ENCODE measurements at regions not wholly inside any gene's neighbourhood (a gene's known extent, or its start where the extent isn't known, plus 50 kb on each side); places are given as distances from the start of the nearest gene placed in this dataset.

- Histone ChIP-seq H3K9me3 (ENCODE audit: control insufficient read depth, insufficient read depth, low read depth, low read length) (no peaks in the 10 kb centered on the region), H3K79me2 (ENCODE audit: control insufficient read depth, insufficient read depth, low read length) (no peaks in the 10 kb centered on the region), H3K36me3 (ENCODE audit: control insufficient read depth, insufficient read depth, low read length) (no peaks in the 10 kb centered on the region), H3K4me3 (replicated peaks in 1 of 4; ENCODE audit: control extremely low read depth in 1 of 4, insufficient read depth in 1 of 4, low read depth in 3 of 4, low read length in 4 of 4) (no peak overlapping the region), H3K27me3 (ENCODE audit: control insufficient read depth, insufficient read depth, low read length) (no peaks in the 10 kb centered on the region), H3K4me2 (ENCODE audit: extremely low read depth, insufficient read depth, low read length) (no peak overlapping the region), H3K9ac (ENCODE audit: insufficient read depth, low read length) (no peak overlapping the region), H3K27ac (ENCODE audit: insufficient read depth, low read length) (no peak overlapping the region), H3K4me1 (ENCODE audit: control insufficient read depth, extremely low read depth, insufficient read depth, low read length) (no peaks in the 10 kb centered on the region), H4K20me1 (ENCODE audit: control insufficient read depth, extremely low read depth, insufficient read depth, low read length) (no peaks in the 10 kb centered on the region), H2AFZ (ENCODE audit: low read length) (no peak overlapping the region)
- TF ChIP-seq EZH2 (IDR thresholded peaks at IDR 0.05; ENCODE audit: low read length, missing control alignments) (no peak), CTCF (conservative IDR thresholded peaks at IDR 0.05 in 1 of 2, IDR thresholded peaks at IDR 0.05 in 1 of 2; ENCODE audit: low read depth in 1 of 2, low read length in 2 of 2) (no peak)
- no peak for DNase-seq (ENCODE audit: low read depth in 2 of 2)
Measured at GRCh38 chr7:25408012-25408687, 179.9 kb upstream of the NPVF start.

- no peak overlapping the region for H3K4me3 ChIP-seq (replicated peaks in 1 of 4; ENCODE audit: control extremely low read depth in 1 of 4, insufficient read depth in 1 of 4, low read depth in 3 of 4, low read length in 4 of 4)
- H3K27ac ChIP-seq (ENCODE audit: insufficient read depth, low read length) = no peak overlapping the region
- no peak overlapping the region for H2AFZ ChIP-seq (ENCODE audit: low read length)
- no peak overlapping the region for H3K4me2 ChIP-seq (ENCODE audit: extremely low read depth, insufficient read depth, low read length)
- H3K79me2 ChIP-seq (ENCODE audit: control insufficient read depth, insufficient read depth, low read length) = no peaks in the 10 kb centered on the region
- DNase-seq (ENCODE audit: low read depth in 2 of 2) = no peak
- H3K9me3 ChIP-seq (ENCODE audit: control insufficient read depth, insufficient read depth, low read depth, low read length) = no peaks in the 10 kb centered on the region
- H4K20me1 ChIP-seq (ENCODE audit: control insufficient read depth, extremely low read depth, insufficient read depth, low read length) = no peaks in the 10 kb centered on the region
- H3K4me1 ChIP-seq (ENCODE audit: control insufficient read depth, extremely low read depth, insufficient read depth, low read length) = no peaks in the 10 kb centered on the region
- H3K36me3 ChIP-seq (ENCODE audit: control insufficient read depth, insufficient read depth, low read length) = no peaks in the 10 kb centered on the region
- H3K27me3 ChIP-seq (ENCODE audit: control insufficient read depth, insufficient read depth, low read length) = no peaks in the 10 kb centered on the region
- TF ChIP-seq EZH2 (IDR thresholded peaks at IDR 0.05; ENCODE audit: low read length, missing control alignments) (no peak), CTCF (conservative IDR thresholded peaks at IDR 0.05 in 1 of 2, IDR thresholded peaks at IDR 0.05 in 1 of 2; ENCODE audit: low read depth in 1 of 2, low read length in 2 of 2) (no peak)
- H3K9ac ChIP-seq (ENCODE audit: insufficient read depth, low read length) = no peak overlapping the region
Measured at GRCh38 chr7:25408876-25409275, 180.6 kb upstream of the NPVF start.

- H3K9me3 ChIP-seq (ENCODE audit: control insufficient read depth, insufficient read depth, low read depth, low read length) = no peaks in the 10 kb centered on the region
- no peaks in the 10 kb centered on the region for H3K4me1 ChIP-seq (ENCODE audit: control insufficient read depth, extremely low read depth, insufficient read depth, low read length)
- DNase-seq (ENCODE audit: low read depth in 2 of 2) = no peak
- H2AFZ ChIP-seq (ENCODE audit: low read length) = no peak overlapping the region
- H3K4me3 ChIP-seq (replicated peaks in 1 of 4; ENCODE audit: control extremely low read depth in 1 of 4, insufficient read depth in 1 of 4, low read depth in 3 of 4, low read length in 4 of 4) = no peak overlapping the region
- H3K36me3 ChIP-seq (ENCODE audit: control insufficient read depth, insufficient read depth, low read length) = no peaks in the 10 kb centered on the region
- no peak for TF ChIP-seq EZH2 (IDR thresholded peaks at IDR 0.05; ENCODE audit: low read length, missing control alignments)
- no peak for TF ChIP-seq CTCF (conservative IDR thresholded peaks at IDR 0.05 in 1 of 2, IDR thresholded peaks at IDR 0.05 in 1 of 2; ENCODE audit: low read depth in 1 of 2, low read length in 2 of 2)
- H4K20me1 ChIP-seq (ENCODE audit: control insufficient read depth, extremely low read depth, insufficient read depth, low read length) = no peaks in the 10 kb centered on the region
- H3K4me2 ChIP-seq (ENCODE audit: extremely low read depth, insufficient read depth, low read length) = no peak overlapping the region
- H3K27ac ChIP-seq (ENCODE audit: insufficient read depth, low read length) = no peak overlapping the region
- H3K27me3 ChIP-seq (ENCODE audit: control insufficient read depth, insufficient read depth, low read length) = no peaks in the 10 kb centered on the region
- H3K9ac ChIP-seq (ENCODE audit: insufficient read depth, low read length) = no peak overlapping the region
- H3K79me2 ChIP-seq (ENCODE audit: control insufficient read depth, insufficient read depth, low read length) = no peaks in the 10 kb centered on the region
Measured at GRCh38 chr7:25409897-25410636, 181.8 kb upstream of the NPVF start.
